ENCODE measurements at regions not wholly inside any gene's neighbourhood (a gene's known extent, or its start where the extent isn't known, plus 50 kb on each side); places are given as distances from the start of the nearest gene placed in this dataset.

GRCh38 chr2:204472375-204472774, 72.9 kb upstream of the PARD3B start:
- Mint-ChIP-seq H3K36me3 (ENCODE audit: insufficient read depth) (peaks cover 2% of the 10 kb centered on the region), H3K4me1 (ENCODE audit: low read depth in 2 of 2) (no peaks in the 10 kb centered on the region), H3K27ac (no peak overlapping the region), H3K9me3 (no peaks in the 10 kb centered on the region), H3K27me3 (peaks cover 0 to 20% of the 10 kb centered on the region in 2 donors), H3K4me3 (no peak overlapping the region)
- DNase-seq (no peak), ATAC-seq (replicated peaks) (no peak)

GRCh38 chr2:204473224-204473623, 72.1 kb upstream of the PARD3B start:
- no peaks in the 10 kb centered on the region for H3K9me3 Mint-ChIP-seq
- H3K27ac Mint-ChIP-seq: no peak overlapping the region
- H3K27me3 Mint-ChIP-seq: peaks cover 0 to 20% of the 10 kb centered on the region in 2 donors
- no peaks in the 10 kb centered on the region for H3K36me3 Mint-ChIP-seq (ENCODE audit: insufficient read depth)
- DNase-seq: no peak
- ATAC-seq (replicated peaks): no peak
- no peak overlapping the region for H3K4me3 Mint-ChIP-seq
- H3K4me1 Mint-ChIP-seq (ENCODE audit: low read depth in 2 of 2): no peaks in the 10 kb centered on the region

- ATAC-seq (replicated peaks): no peak
- Mint-ChIP-seq H3K4me1 (ENCODE audit: low read depth in 2 of 2) (no peaks in the 10 kb centered on the region), H3K27ac (no peak overlapping the region)
Measured at GRCh38 chr2:204475399-204475798, 69.9 kb upstream of the PARD3B start.

GRCh38 chr2:204477358-204477950, 67.8 kb upstream of the PARD3B start:
- DNase-seq: no peak
- no peak for ATAC-seq (replicated peaks)
- Mint-ChIP-seq H3K9me3 (peaks cover 0 to 2% of the 10 kb centered on the region in 2 donors), H3K4me3 (no peak overlapping the region), H3K36me3 (ENCODE audit: insufficient read depth) (no peaks in the 10 kb centered on the region), H3K27ac (no peak overlapping the region), H3K27me3 (peaks cover 0 to 20% of the 10 kb centered on the region in 2 donors), H3K4me1 (ENCODE audit: low read depth in 2 of 2) (no peaks in the 10 kb centered on the region)

More at GRCh38 chr2:204475399-204475798, 69.9 kb upstream of the PARD3B start:
- DNase-seq: no peak
- Mint-ChIP-seq H3K27me3 (peaks cover 0 to 20% of the 10 kb centered on the region in 2 donors), H3K36me3 (ENCODE audit: insufficient read depth) (no peaks in the 10 kb centered on the region), H3K4me3 (no peak overlapping the region), H3K9me3 (peaks cover 0 to 2% of the 10 kb centered on the region in 2 donors)

- Mint-ChIP-seq H3K27ac (no peak overlapping the region), H3K36me3 (ENCODE audit: insufficient read depth) (no peaks in the 10 kb centered on the region), H3K9me3 (peaks cover 0 to 2% of the 10 kb centered on the region in 2 donors), H3K4me1 (ENCODE audit: low read depth in 2 of 2) (no peaks in the 10 kb centered on the region), H3K27me3 (peaks cover 0 to 8% of the 10 kb centered on the region in 2 donors), H3K4me3 (no peak overlapping the region)
- DNase-seq (no peak), ATAC-seq (replicated peaks) (no peak)
Measured at GRCh38 chr2:204479557-204479956, 65.7 kb upstream of the PARD3B start.

GRCh38 chr2:204480676-204481075, 64.6 kb upstream of the PARD3B start:
- H3K27ac Mint-ChIP-seq: no peak overlapping the region
- peaks cover 0 to 2% of the 10 kb centered on the region in 2 donors for H3K9me3 Mint-ChIP-seq
- H3K4me1 Mint-ChIP-seq (ENCODE audit: low read depth in 2 of 2): no peaks in the 10 kb centered on the region
- DNase-seq (no peak), ATAC-seq (replicated peaks) (no peak)
- H3K4me3 Mint-ChIP-seq: no peak overlapping the region
- no peaks in the 10 kb centered on the region for H3K36me3 Mint-ChIP-seq (ENCODE audit: insufficient read depth)
- H3K27me3 Mint-ChIP-seq: no peaks in the 10 kb centered on the region

- H3K27me3 Mint-ChIP-seq: no peaks in the 10 kb centered on the region
- no peak overlapping the region for H3K4me3 Mint-ChIP-seq
- no peaks in the 10 kb centered on the region for H3K4me1 Mint-ChIP-seq (ENCODE audit: low read depth in 2 of 2)
- ATAC-seq (replicated peaks): no peak
- H3K9me3 Mint-ChIP-seq: peaks cover 0 to under 1% of the 10 kb centered on the region in 2 donors
- no peak for DNase-seq
- no peaks in the 10 kb centered on the region for H3K36me3 Mint-ChIP-seq (ENCODE audit: insufficient read depth)
- H3K27ac Mint-ChIP-seq: no peak overlapping the region
Measured at GRCh38 chr2:204483608-204484081, 61.6 kb upstream of the PARD3B start.

GRCh38 chr2:204486321-204486720, 59.0 kb upstream of the PARD3B start:
- H3K4me3 Mint-ChIP-seq: no peak overlapping the region
- no peak for ATAC-seq (replicated peaks)
- H3K4me1 Mint-ChIP-seq (ENCODE audit: low read depth in 2 of 2): no peaks in the 10 kb centered on the region
- H3K9me3 Mint-ChIP-seq: no peaks in the 10 kb centered on the region
- H3K36me3 Mint-ChIP-seq (ENCODE audit: insufficient read depth): no peaks in the 10 kb centered on the region
- no peak for DNase-seq
- H3K27ac Mint-ChIP-seq: no peak overlapping the region
- no peaks in the 10 kb centered on the region for H3K27me3 Mint-ChIP-seq

- no peaks in the 10 kb centered on the region for H3K9me3 Mint-ChIP-seq
- ATAC-seq (replicated peaks): no peak
- no peak for DNase-seq
- no peak overlapping the region for H3K27ac Mint-ChIP-seq
- H3K4me3 Mint-ChIP-seq: no peak overlapping the region
- H3K4me1 Mint-ChIP-seq (ENCODE audit: low read depth in 2 of 2): no peaks in the 10 kb centered on the region
- no peaks in the 10 kb centered on the region for H3K36me3 Mint-ChIP-seq (ENCODE audit: insufficient read depth)
- no peaks in the 10 kb centered on the region for H3K27me3 Mint-ChIP-seq
Measured at GRCh38 chr2:204486805-204487204, 58.5 kb upstream of the PARD3B start.

GRCh38 chr2:204487447-204488229, 57.6 kb upstream of the PARD3B start:
- Mint-ChIP-seq H3K9me3 (no peaks in the 10 kb centered on the region), H3K27ac (no peak overlapping the region), H3K27me3 (no peaks in the 10 kb centered on the region), H3K4me3 (no peak overlapping the region), H3K4me1 (ENCODE audit: low read depth in 2 of 2) (no peaks in the 10 kb centered on the region), H3K36me3 (ENCODE audit: insufficient read depth) (no peaks in the 10 kb centered on the region)
- DNase-seq (no peak), ATAC-seq (replicated peaks) (no peak)

GRCh38 chr2:204491528-204491927, 53.7 kb upstream of the PARD3B start:
- H3K9me3 Mint-ChIP-seq: no peaks in the 10 kb centered on the region
- no peak for ATAC-seq (replicated peaks)

GRCh38 chr2:204492417-204492816, 52.9 kb upstream of the PARD3B start:
- Mint-ChIP-seq H3K9me3 (no peaks in the 10 kb centered on the region), H3K4me1 (ENCODE audit: low read depth in 2 of 2) (no peaks in the 10 kb centered on the region), H3K36me3 (ENCODE audit: insufficient read depth) (no peaks in the 10 kb centered on the region), H3K4me3 (no peak overlapping the region), H3K27me3 (peaks cover 8 to 9% of the 10 kb centered on the region in 2 donors), H3K27ac (no peak overlapping the region)
- DNase-seq (no peak), ATAC-seq (replicated peaks) (no peak)

More at GRCh38 chr2:204491528-204491927, 53.7 kb upstream of the PARD3B start:
- peaks cover 1 to 5% of the 10 kb centered on the region in 2 donors for H3K27me3 Mint-ChIP-seq
- no peak overlapping the region for H3K27ac Mint-ChIP-seq
- no peaks in the 10 kb centered on the region for H3K4me1 Mint-ChIP-seq (ENCODE audit: low read depth in 2 of 2)
- H3K4me3 Mint-ChIP-seq: no peak overlapping the region
- H3K36me3 Mint-ChIP-seq (ENCODE audit: insufficient read depth): no peaks in the 10 kb centered on the region
- no peak for DNase-seq

- ATAC-seq (replicated peaks) (no peak), DNase-seq (no peak)
- no peaks in the 10 kb centered on the region for H3K4me1 Mint-ChIP-seq (ENCODE audit: low read depth in 2 of 2)
- no peak overlapping the region for H3K4me3 Mint-ChIP-seq
- no peak overlapping the region for H3K27ac Mint-ChIP-seq
- no peaks in the 10 kb centered on the region for H3K36me3 Mint-ChIP-seq (ENCODE audit: insufficient read depth)
- H3K9me3 Mint-ChIP-seq: no peaks in the 10 kb centered on the region
- peaks cover 8 to 9% of the 10 kb centered on the region in 2 donors for H3K27me3 Mint-ChIP-seq
Measured at GRCh38 chr2:204494681-204495080, 50.6 kb upstream of the PARD3B start.

GRCh38 chr2:204495381-204495780, 49.9 kb upstream of the PARD3B start:
- DNase-seq (no peak), ATAC-seq (replicated peaks) (no peak)
- H3K4me3 Mint-ChIP-seq: no peak overlapping the region
- peaks cover 8 to 9% of the 10 kb centered on the region in 2 donors for H3K27me3 Mint-ChIP-seq
- no peaks in the 10 kb centered on the region for H3K9me3 Mint-ChIP-seq
- no peaks in the 10 kb centered on the region for H3K4me1 Mint-ChIP-seq (ENCODE audit: low read depth in 2 of 2)
- no peak overlapping the region for H3K27ac Mint-ChIP-seq
- no peaks in the 10 kb centered on the region for H3K36me3 Mint-ChIP-seq (ENCODE audit: insufficient read depth)

Measured in effector memory CD8-positive, alpha-beta T cell (primary cell).